HCT116 (cell line): ENCODE measurements at regions not wholly inside any gene's neighbourhood (a gene's known extent, or its start where the extent isn't known, plus 50 kb on each side); places are given as distances from the start of the nearest gene placed in this dataset.

Experiments
- ATAC-seq: fragments of 200-7000 bp; cut with Tn5 transposase; 2 replicates; pipeline ENCODE4 v1.9.1; 2020; ENCODE audit warnings: mild to moderate bottlenecking, moderate library complexity
- BruUV-seq: library from RNA; stranded (reverse); fragments of 400-500 nt; replicated peaks from 2 replicates; lab custom pipeline; 2021; lab: Mats Ljungman, UMichigan
- CTCF ChIA-PET: fragments of 300-600 bp; sonication (Branson Sonifier 250); formaldehyde crosslinking; loops from one replicate; lab custom pipeline; 2021; ENCODE audit warnings: antibody characterized with exemption; lab: Charles Lee
- POLR2A ChIA-PET: fragments of 300-600, 350-600 bp; sonication (Branson Sonifier 250); formaldehyde crosslinking; loops from one replicate; lab custom pipeline; 2021; ENCODE audit warnings: antibody characterized with exemption; lab: Charles Lee
- RAD21 ChIA-PET, 2 experiments: fragments of 300-600 bp; sonication (Branson Sonifier 250); formaldehyde crosslinking; loops; one replicate each; lab custom pipeline; 2023; ENCODE audit warnings: low total read pairs in 2 of 2; ENCODE audit not compliant: uncharacterized antibody in 2 of 2, unreplicated experiment in 2 of 2, low non-redundant PET in 1 of 2; lab: Charles Lee
- DNase-seq: peaks from one replicate; pipeline ENCODE4 v3.0.0-alpha.2; 2010; ENCODE audit warnings: low read depth, low spot score
- H2AFZ ChIP-seq: fragments of 200-600 bp; shearing (Covaris generic), sonication (generic); 2 replicates; pipeline ENCODE4 v1.6.1; 2017; ENCODE audit warnings: low read depth, mixed run types, mixed read lengths, antibody characterized with exemption, low read length; ENCODE audit not compliant: poor library complexity, severe bottlenecking
- H3K27ac ChIP-seq: 2 replicates; pipeline ENCODE4 v1.5.1; 2012; ENCODE audit warnings: low read depth, low read length
- H3K27me3 ChIP-seq: fragments of 200-600 bp; sonication (generic); 2 replicates; pipeline ENCODE4 v1.6.1; 2016; ENCODE audit warnings: mixed run types, low read length, mixed read lengths; ENCODE audit not compliant: insufficient read depth
- H3K36me3 ChIP-seq, 2 experiments: fragments of 200-500 bp in 1 of 2; fragments of 200-600 bp in 1 of 2; sonication (Bioruptor generic) in 1 of 2; sonication (generic) in 1 of 2; 2 replicates each; pipeline versions ENCODE4 v1.5.1 to v1.6.1; 2014 to 2016; ENCODE audit warnings: low read length in 2 of 2, inconsistent platforms in 1 of 2, mixed read lengths in 1 of 2, mixed run types in 1 of 2; ENCODE audit not compliant: insufficient read depth in 2 of 2, control insufficient read depth in 1 of 2
- H3K4me1 ChIP-seq, 2 experiments: fragments of 200-600 bp in 1 of 2; sonication (generic) in 1 of 2; 2 replicates each; pipeline versions ENCODE4 v1.5.1 to v1.6.1; 2012 to 2017; ENCODE audit warnings: low read length in 2 of 2, inconsistent platforms in 1 of 2, mild to moderate bottlenecking in 1 of 2, mixed read lengths in 1 of 2, mixed run types in 1 of 2, moderate library complexity in 1 of 2; ENCODE audit not compliant: insufficient read depth in 2 of 2, control insufficient read depth in 1 of 2
- H3K4me2 ChIP-seq: fragments of 200-600 bp; sonication (generic); 2 replicates; pipeline ENCODE4 v1.6.1; 2017; ENCODE audit warnings: mixed run types, low read length, mixed read lengths
- H3K4me3 ChIP-seq, 2 experiments: fragments of 200-600 bp in 1 of 2; sonication (generic) in 1 of 2; replicated peaks in 1 of 2; 2 replicates each; pipeline ENCODE4 v1.5.1; 2011 to 2016; ENCODE audit warnings: low read length in 2 of 2, control low read depth in 1 of 2, low read depth in 1 of 2, mild to moderate bottlenecking in 1 of 2, mixed read lengths in 1 of 2, mixed run types in 1 of 2
- H3K79me2 ChIP-seq: fragments of 200-600 bp; sonication (generic); 2 replicates; pipeline ENCODE4 v1.6.1; 2017; ENCODE audit warnings: mild to moderate bottlenecking, mixed run types, low read length, moderate library complexity, mixed read lengths; ENCODE audit not compliant: insufficient read depth
- H3K9ac ChIP-seq: fragments of 200-600 bp; sonication (generic); 2 replicates; pipeline ENCODE4 v1.6.1; 2016; ENCODE audit warnings: low read length, mixed read lengths
- H3K9me2 ChIP-seq: fragments of 200-600 bp; sonication (generic), shearing (Covaris generic); 2 replicates; pipeline ENCODE4 v1.6.1; 2017; ENCODE audit warnings: mixed run types, mild to moderate bottlenecking, moderate library complexity; ENCODE audit not compliant: insufficient read depth
- H3K9me3 ChIP-seq, 2 experiments: fragments of 200-500 bp in 1 of 2; fragments of 200-600 bp in 1 of 2; sonication (Bioruptor generic) in 1 of 2; sonication (generic) in 1 of 2; 2 replicates each; pipeline ENCODE4 v1.6.1; 2014 to 2017; ENCODE audit warnings: low read length in 2 of 2, mixed read lengths in 2 of 2, inconsistent platforms in 1 of 2, low read depth in 1 of 2, mild to moderate bottlenecking in 1 of 2, mixed run types in 1 of 2, moderate library complexity in 1 of 2; ENCODE audit not compliant: control insufficient read depth in 1 of 2, insufficient read depth in 1 of 2
- H4K20me1 ChIP-seq: fragments of 200-600 bp; sonication (generic), shearing (Covaris generic); 2 replicates; pipeline ENCODE4 v1.6.1; 2017; ENCODE audit warnings: mixed run types, mild to moderate bottlenecking, moderate library complexity; ENCODE audit not compliant: insufficient read depth
- CEBPB ChIP-seq: IDR thresholded peaks from 2 replicates; pipeline ENCODE4 v1.6.1; 2012; ENCODE audit warnings: low read depth
- CTCF ChIP-seq, 3 experiments: fragments of 200-600 bp in 1 of 3; sonication (generic) in 1 of 3; IDR thresholded peaks in 2 of 3; conservative IDR thresholded peaks in 1 of 3; 2 replicates each; pipeline ENCODE4 v1.5.1; 2012 to 2017; ENCODE audit warnings: low read depth in 2 of 3, low read length in 2 of 3, antibody characterized with exemption in 1 of 3, borderline replicate concordance in 1 of 3, control low read depth in 1 of 3, mild to moderate bottlenecking in 1 of 3, mixed read lengths in 1 of 3, mixed run types in 1 of 3, moderate library complexity in 1 of 3; ENCODE audit not compliant: insufficient read depth in 1 of 3
- MAX ChIP-seq: IDR thresholded peaks from 2 replicates; pipeline ENCODE4 v1.6.1; 2012
- YY1 ChIP-seq: IDR thresholded peaks from 2 replicates; pipeline ENCODE4 v1.6.1; 2011; ENCODE audit warnings: low read length, low read depth, moderate library complexity, mild to moderate bottlenecking; ENCODE audit not compliant: insufficient replicate concordance; ENCODE audit errors: extremely low read depth
- intact Hi-C: fragments of 100-400 bp; cut with micrococcal nuclease; formaldehyde crosslinking; loops from 2 replicates; pipeline ENCODE4 v1.10.0; 2022

GRCh38 chr2:71934595-71935261 is 212.9 kb downstream of the CYP26B1 start:
- Histone ChIP-seq H3K9ac (no peak overlapping the region), H3K27ac (no peak overlapping the region), H3K36me3 (no peaks in the 10 kb centered on the region), H3K27me3 (no peaks in the 10 kb centered on the region), H3K9me3 (no peaks in the 10 kb centered on the region), H3K9me2 (no peaks in the 10 kb centered on the region), H3K4me2 (no peak overlapping the region)
- BruUV-seq: no TSS peak
- POLR2A ChIA-PET: interaction anchor here (0.8 to 0.9 kb wide), 3 partner anchors 9 to 181 kb away, joined by 3 read pairs; no protein-coding TSS in a partner anchor
- TF ChIP-seq CTCF (IDR thresholded peaks at IDR 0.05 in 2 of 3, conservative IDR thresholded peaks at IDR 0.05 in 1 of 3; ENCODE audit: borderline replicate concordance in 1 of 3, insufficient read depth in 1 of 3, low read depth in 2 of 3, low read length in 2 of 3) (no peak), CEBPB (peak; percentile 65), YY1 (no peak)
- TF ChIP-seq, all 23 proteins: peak for 1
- Histone ChIP-seq H3K4me3 (no peak overlapping the region), H4K20me1 (no peaks in the 10 kb centered on the region), H2AFZ (no peak overlapping the region), H3K4me1 (no peaks in the 10 kb centered on the region; a peak in 1 of 4 replicates), H3K79me2 (no peaks in the 10 kb centered on the region)
- no peak for DNase-seq
- ChIA-PET CTCF (interaction anchor here (0.5 to 3.1 kb wide), 7 partner anchors 9 to 645 kb away, joined by 3 to 24 read pairs (median 6); no protein-coding TSS in a partner anchor), RAD21 (interaction anchor here in 1 of 2 experiments (0.6 to 1.3 kb wide), 2 partner anchors 216 to 866 kb away, joined by 3 to 5 read pairs; partner anchors contain the start of gene NAGK)
- no peak for ATAC-seq
- intact Hi-C loops: no loop called here

- no peak overlapping the region for H2AFZ ChIP-seq
- RAD21 ChIA-PET: interaction anchor here in 1 of 2 experiments (0.6 to 1.3 kb wide), 2 partner anchors 216 to 866 kb away, joined by 3 to 5 read pairs; partner anchors contain the start of gene NAGK
Observed at GRCh38 chr2:71934320-71934593, 213.4 kb downstream of the CYP26B1 start.

More at GRCh38 chr2:71934320-71934593, 213.4 kb downstream of the CYP26B1 start:
- H3K4me2 ChIP-seq: no peak overlapping the region
- H3K27me3 ChIP-seq: no peaks in the 10 kb centered on the region
- BruUV-seq: no TSS peak
- H3K4me3 ChIP-seq: no peak overlapping the region
- CTCF ChIA-PET: interaction anchor here (0.5 to 3.1 kb wide), 7 partner anchors 9 to 645 kb away, joined by 3 to 24 read pairs (median 6); no protein-coding TSS in a partner anchor
- intact Hi-C loops: no loop called here
- TF ChIP-seq CEBPB: no peak
- 0 out of 2 replicates have a peak, but pooled peaks have one; percentile 4 for TF ChIP-seq MAX
- H3K27ac ChIP-seq: no peak overlapping the region
- DNase-seq: no peak
- H3K36me3 ChIP-seq: no peaks in the 10 kb centered on the region
- POLR2A ChIA-PET: interaction anchor here (0.8 to 0.9 kb wide), 3 partner anchors 9 to 181 kb away, joined by 3 read pairs; no protein-coding TSS in a partner anchor
- no peaks in the 10 kb centered on the region for H4K20me1 ChIP-seq
- H3K9ac ChIP-seq: no peak overlapping the region
- no peaks in the 10 kb centered on the region for H3K9me2 ChIP-seq
- no peaks in the 10 kb centered on the region; a peak in 1 of 4 replicates for H3K4me1 ChIP-seq
- no peaks in the 10 kb centered on the region for H3K9me3 ChIP-seq
- no peaks in the 10 kb centered on the region for H3K79me2 ChIP-seq
- 0 out of 2 replicates have a peak, but pooled peaks have one; percentile 24 for ATAC-seq
